NT2/D1 (cell line): ENCODE measurements at regions not wholly inside any gene's neighbourhood (a gene's known extent, or its start where the extent isn't known, plus 50 kb on each side); places are given as distances from the start of the nearest gene placed in this dataset.

ENCODE experiments used
- SUZ12 ChIP-seq: IDR thresholded peaks from 2 replicates; pipeline ENCODE4 v1.6.1; 2011; ENCODE audit not compliant: insufficient read length, insufficient read depth; ENCODE audit errors: extremely low read depth
- YY1 ChIP-seq: IDR thresholded peaks from 2 replicates; pipeline ENCODE4 v1.6.1; 2011; ENCODE audit not compliant: insufficient read length, insufficient read depth

DNA sequence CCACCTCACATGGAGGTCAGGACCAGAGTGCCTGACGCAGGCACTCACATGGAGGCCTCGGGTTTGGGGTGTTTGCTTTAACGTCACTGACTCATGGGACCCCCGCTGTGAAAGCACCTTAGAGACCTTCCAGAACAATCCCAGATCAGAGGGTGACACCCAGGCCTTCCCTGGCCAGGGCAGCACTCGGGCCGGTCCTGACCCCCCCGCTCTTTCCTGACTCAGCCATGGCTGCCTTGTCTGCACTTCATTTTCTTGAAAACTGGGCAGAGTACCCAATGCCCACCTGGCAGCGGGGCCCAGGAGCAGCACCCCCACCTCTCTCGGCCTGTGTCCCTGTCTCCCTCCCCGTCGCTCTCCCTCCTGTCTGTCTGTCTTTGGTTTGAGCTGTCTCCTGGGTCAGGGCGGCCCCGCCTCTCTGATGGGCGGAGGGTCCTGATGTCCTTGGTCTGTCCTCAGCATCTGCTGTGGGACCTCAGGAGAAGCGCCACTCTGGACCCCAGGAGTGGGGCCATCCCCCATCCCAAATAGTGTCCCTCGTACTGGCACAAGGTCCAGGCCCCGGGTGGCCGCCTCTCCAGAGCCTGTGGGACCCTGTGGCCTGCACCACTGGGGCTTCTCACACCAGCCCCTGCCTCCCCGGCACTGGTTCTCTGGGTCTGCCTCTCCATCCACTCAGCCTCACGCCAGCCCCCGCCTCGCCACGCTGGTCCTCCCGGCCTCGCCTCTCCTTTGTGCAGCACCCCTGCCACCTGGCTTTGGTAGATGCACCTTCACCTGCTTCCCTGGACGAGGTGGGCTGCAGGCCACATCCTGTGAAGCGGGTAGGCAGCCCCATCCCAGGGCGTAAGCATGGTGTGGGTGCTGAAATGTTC lies 55.9 kb upstream of the ZNF469 start:
- TF ChIP-seq SUZ12 (no peak), YY1 (no peak)
